ENCODE measurements at regions not wholly inside any gene's neighbourhood (a gene's known extent, or its start where the extent isn't known, plus 50 kb on each side); places are given as distances from the start of the nearest gene placed in this dataset.

DNA sequence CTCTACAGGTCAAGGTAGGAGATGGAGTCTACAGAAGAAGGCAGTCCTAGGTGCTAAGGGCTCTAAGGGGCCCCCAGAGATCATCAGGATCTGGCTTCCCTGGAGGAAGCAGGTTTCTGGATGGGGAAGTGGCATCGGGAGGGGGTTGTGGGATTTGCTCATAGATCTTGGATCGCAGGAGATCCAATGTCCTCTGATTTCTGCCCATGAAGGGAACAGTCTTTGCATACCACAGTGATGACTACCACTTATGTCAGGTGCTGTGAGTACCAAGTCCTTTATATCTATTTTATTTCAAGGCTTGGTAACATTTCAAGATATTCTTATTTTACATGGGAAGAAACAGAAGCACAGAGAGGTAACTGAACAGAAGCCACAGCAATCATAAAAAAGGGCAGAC, 164.0 kb downstream of the RGS9 start:
- 71 to 76% (median 74%) methylated on average over 2 of the region's 2 CpGs for WGBS, 3 donors
- no peaks in the 10 kb centered on the region for H3K27me3 ChIP-seq (ENCODE audit: insufficient read depth in 3 of 3, low read length in 2 of 3)
- peaks cover 3% of the 10 kb centered on the region for H3K4me1 ChIP-seq
- no peak for TF ChIP-seq CTCF (IDR thresholded peaks at IDR 0.05)
- no peaks in the 10 kb centered on the region for H3K9me3 ChIP-seq
- no peak for DNase-seq
- intact Hi-C loops (cut with DNase I), result no loop called here
- ATAC-seq, result no peak
- H3K4me3 ChIP-seq, result no peak overlapping the region
- H3K27ac ChIP-seq, result no peak overlapping the region
- H3K36me3 ChIP-seq (ENCODE audit: insufficient read depth in 1 of 2, low read depth in 1 of 2), result no peaks in the 10 kb centered on the region

DNA sequence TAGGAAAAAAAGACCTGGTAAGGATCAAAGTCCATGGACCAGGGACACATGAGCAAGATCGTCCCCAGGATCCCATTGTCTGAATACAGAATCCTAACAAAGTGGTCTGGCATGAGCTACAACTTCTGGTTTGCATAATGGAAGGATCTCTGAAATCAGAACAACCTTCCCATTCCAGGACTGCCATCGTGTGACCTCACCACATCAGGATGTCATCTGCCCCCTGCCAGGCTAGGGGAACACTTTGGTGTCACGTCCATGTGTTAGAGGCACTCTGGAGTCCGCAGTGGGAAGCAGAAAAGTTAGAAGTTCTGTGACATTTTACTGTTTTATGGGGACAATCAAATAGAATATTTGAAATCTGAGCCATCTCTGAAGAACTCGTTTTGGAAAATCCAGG, 160.7 kb downstream of the RGS9 start:
- intact Hi-C loops (cut with DNase I), result loop anchor here (10.0 kb wide), 4 partner anchors 117 to 867 kb away; no protein-coding TSS in a partner anchor
- H3K4me3 ChIP-seq, result no peak overlapping the region
- WGBS, 3 donors, result 28 to 40% (median 31%) methylated on average over 5 of the region's 5 CpGs

DNA sequence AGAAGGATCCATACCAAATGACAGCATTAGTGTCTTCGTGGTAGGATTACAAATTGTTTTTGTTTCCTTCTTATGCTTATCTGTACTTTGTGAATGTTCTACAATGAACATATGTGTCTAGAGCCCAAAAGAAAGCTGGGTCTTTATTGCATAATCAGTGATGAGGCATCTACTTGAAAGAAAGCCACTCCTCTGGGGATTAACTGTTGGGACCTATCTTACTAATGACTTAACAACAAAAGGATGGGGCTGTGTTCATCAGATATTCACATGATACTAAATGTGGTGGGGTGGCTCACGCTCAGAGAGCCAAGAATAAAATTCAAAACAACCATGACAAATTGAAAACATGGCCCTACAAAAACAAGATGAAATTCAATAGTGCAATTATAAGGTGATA, 160.2 kb downstream of the RGS9 start:
- DNase-seq (no peak), ATAC-seq (peak in 3 of 4 donors; percentile 57 to 83 (median 74))
- intact Hi-C loops (cut with DNase I), result loop anchor here (10.0 kb wide), 4 partner anchors 117 to 867 kb away; no protein-coding TSS in a partner anchor
- Histone ChIP-seq H3K4me3 (no peak overlapping the region), H3K36me3 (ENCODE audit: insufficient read depth in 1 of 2, low read depth in 1 of 2) (no peaks in the 10 kb centered on the region), H3K27me3 (ENCODE audit: insufficient read depth in 3 of 3, low read length in 2 of 3) (no peaks in the 10 kb centered on the region), H3K27ac (no peak overlapping the region), H3K4me1 (peaks cover 3% of the 10 kb centered on the region), H3K9me3 (no peaks in the 10 kb centered on the region)
- 38 to 62% (median 44%) methylated on average over 2 of the region's 2 CpGs for WGBS, 3 donors
- no peak for TF ChIP-seq CTCF (IDR thresholded peaks at IDR 0.05)

More for the DNA sequence above, 160.7 kb downstream of the RGS9 start:
- no peak for ATAC-seq
- H3K27ac ChIP-seq, result no peak overlapping the region
- DNase-seq, result no peak
- H3K9me3 ChIP-seq, result no peaks in the 10 kb centered on the region
- TF ChIP-seq CTCF (IDR thresholded peaks at IDR 0.05), result no peak
- no peaks in the 10 kb centered on the region for H3K36me3 ChIP-seq (ENCODE audit: insufficient read depth in 1 of 2, low read depth in 1 of 2)
- peaks cover 3% of the 10 kb centered on the region for H3K4me1 ChIP-seq
- no peaks in the 10 kb centered on the region for H3K27me3 ChIP-seq (ENCODE audit: insufficient read depth in 3 of 3, low read length in 2 of 3)

- no peak overlapping the region for H3K4me3 ChIP-seq
- peak; percentile 72 for TF ChIP-seq CTCF (IDR thresholded peaks at IDR 0.05)
- H3K27me3 ChIP-seq (ENCODE audit: insufficient read depth in 3 of 3, low read length in 2 of 3), result no peaks in the 10 kb centered on the region
- ATAC-seq (peak; percentile 83 to 96 (median 90)), DNase-seq (peak; percentile 34 to 70)
- no peaks in the 10 kb centered on the region for H3K9me3 ChIP-seq
- 15 to 19% (median 17%) methylated on average over 10 of the region's 10 CpGs for WGBS, 3 donors
- H3K4me1 ChIP-seq, result peaks cover 3% of the 10 kb centered on the region
- no peak overlapping the region for H3K27ac ChIP-seq
- intact Hi-C loops (cut with DNase I), result loop anchor here (2.0 to 10.0 kb wide), 6 partner anchors 121 to 871 kb away; no protein-coding TSS in a partner anchor
- H3K36me3 ChIP-seq (ENCODE audit: insufficient read depth in 1 of 2, low read depth in 1 of 2), result no peaks in the 10 kb centered on the region
Measured at GRCh38 chr17:65294181-65294719, 157.1 kb downstream of the RGS9 start.
